CD14-positive monocyte (primary cell): ENCODE measurements at regions not wholly inside any gene's neighbourhood (a gene's known extent, or its start where the extent isn't known, plus 50 kb on each side); places are given as distances from the start of the nearest gene placed in this dataset.

Experiments used
- DNase-seq, 3 donors: peaks; one replicate each; pipeline ENCODE4 v3.0.0-alpha.2; 2011 to 2022
- H2AFZ ChIP-seq: 2 replicates; pipeline ENCODE4 v1.6.0; 2012; ENCODE audit warnings: mild to moderate bottlenecking, low read depth, low read length, inconsistent platforms; ENCODE audit not compliant: insufficient read depth, poor library complexity, severe bottlenecking
- H3K27ac ChIP-seq, 2 donors: 1 replicate in 1 of 2; 2 replicates in 1 of 2; pipeline ENCODE4 v1.5.1; 2012 to 2013; ENCODE audit warnings: low read length in 2 of 2, control low read depth in 1 of 2, inconsistent platforms in 1 of 2, low read depth in 1 of 2, mild to moderate bottlenecking in 1 of 2
- H3K27me3 ChIP-seq, 2 donors: one replicate each; pipeline versions ENCODE4 v1.6.0 to v1.6.1; 2011 to 2013; ENCODE audit warnings: low read length in 2 of 2; ENCODE audit not compliant: control insufficient read depth in 2 of 2, insufficient read depth in 2 of 2
- H3K36me3 ChIP-seq, 2 donors: replicated peaks in 1 of 2; 1 replicate in 1 of 2; 2 replicates in 1 of 2; pipeline versions ENCODE4 v1.5.1 to v1.6.1; 2012 to 2013; ENCODE audit warnings: low read length in 2 of 2, control low read depth in 1 of 2, inconsistent platforms in 1 of 2, mild to moderate bottlenecking in 1 of 2; ENCODE audit not compliant: insufficient read depth in 2 of 2, control insufficient read depth in 1 of 2
- H3K4me1 ChIP-seq, 2 donors: 1 replicate in 1 of 2; 2 replicates in 1 of 2; pipeline versions ENCODE4 v1.5.1 to v1.6.1; 2012 to 2013; ENCODE audit warnings: low read length in 2 of 2, control low read depth in 1 of 2, inconsistent platforms in 1 of 2, mild to moderate bottlenecking in 1 of 2, moderate library complexity in 1 of 2; ENCODE audit not compliant: insufficient read depth in 2 of 2, control insufficient read depth in 1 of 2
- H3K4me2 ChIP-seq: replicated peaks from 2 replicates; pipeline ENCODE3; 2012; ENCODE audit warnings: low read length, moderate library complexity, mild to moderate bottlenecking; ENCODE audit not compliant: poor library complexity, severe bottlenecking; ENCODE audit errors: extremely low read depth
- H3K4me3 ChIP-seq, 3 experiments: fragments of 200-600 bp in 1 of 3; sonication (generic) in 1 of 3; replicated peaks in 1 of 3; 1 replicate in 2 of 3; 2 replicates in 1 of 3; pipeline ENCODE4 v1.5.1; 2011 to 2013; ENCODE audit warnings: low read length in 3 of 3, mild to moderate bottlenecking in 3 of 3, control low read depth in 2 of 3, low read depth in 2 of 3, inconsistent platforms in 1 of 3, moderate library complexity in 1 of 3
- H3K79me2 ChIP-seq: 2 replicates; pipeline ENCODE4 v1.6.0; 2012; ENCODE audit warnings: mild to moderate bottlenecking, control low read depth, inconsistent platforms, low read length, moderate library complexity; ENCODE audit not compliant: insufficient read depth
- H3K9ac ChIP-seq: 2 replicates; pipeline ENCODE4 v1.6.0; 2017; ENCODE audit warnings: low read length, mild to moderate bottlenecking; ENCODE audit not compliant: insufficient read depth, poor library complexity, severe bottlenecking
- H3K9me3 ChIP-seq, 2 donors: replicated peaks in 1 of 2; 1 replicate in 1 of 2; 2 replicates in 1 of 2; pipeline versions ENCODE4 v1.5.1 to v1.6.1; 2012 to 2013; ENCODE audit warnings: low read length in 2 of 2, control low read depth in 1 of 2; ENCODE audit not compliant: control insufficient read depth in 1 of 2, insufficient read depth in 1 of 2
- H4K20me1 ChIP-seq: 2 replicates; pipeline ENCODE4 v1.6.0; 2012; ENCODE audit warnings: mild to moderate bottlenecking, low read length, control low read depth, moderate library complexity; ENCODE audit not compliant: insufficient read depth
- H3K27ac Mint-ChIP-seq, 7 donors: one replicate each; pipeline ENCODE4 v1.8.0; 2020; ENCODE audit warnings: mild to moderate bottlenecking in 7 of 7, mixed read lengths in 7 of 7, moderate library complexity in 6 of 7, inconsistent platforms in 2 of 7
- H3K27me3 Mint-ChIP-seq, 3 donors: one replicate each; pipeline ENCODE4 v1.8.0; 2021 to 2022; ENCODE audit warnings: low read depth in 3 of 3, mild to moderate bottlenecking in 3 of 3, mixed read lengths in 3 of 3, moderate library complexity in 3 of 3, inconsistent platforms in 1 of 3
- H3K36me3 Mint-ChIP-seq, 2 donors: one replicate each; pipeline ENCODE4 v1.8.0; 2020; ENCODE audit warnings: mixed read lengths in 2 of 2, inconsistent platforms in 1 of 2, mild to moderate bottlenecking in 1 of 2
- H3K4me1 Mint-ChIP-seq: one replicate; pipeline ENCODE4 v1.8.0; 2020; ENCODE audit warnings: mild to moderate bottlenecking, mixed read lengths
- H3K4me3 Mint-ChIP-seq, 2 donors: one replicate each; pipeline ENCODE4 v1.8.0; 2020; ENCODE audit warnings: mild to moderate bottlenecking in 2 of 2, mixed read lengths in 2 of 2, moderate library complexity in 1 of 2
- H3K9me3 Mint-ChIP-seq, 7 donors: one replicate each; pipeline ENCODE4 v1.8.0; 2020 to 2022; ENCODE audit warnings: mixed read lengths in 7 of 7, mild to moderate bottlenecking in 6 of 7, moderate library complexity in 6 of 7, inconsistent platforms in 2 of 7
- CTCF ChIP-seq: fragments of 200-600 bp; IDR thresholded peaks from one replicate; pipeline ENCODE4 v1.8.0; 2022; ENCODE audit warnings: antibody characterized with exemption, mild to moderate bottlenecking
- WGBS: methylation state at CpG from one replicate; pipeline ENCODE4 v1.1.5; 2013; ENCODE audit warnings: missing lambda C conversion rate; ENCODE audit not compliant: insufficient coverage; 5-methylcytosine and 5-hydroxymethylcytosine counted together
- intact Hi-C, 2 donors: fragments of 100-400 bp; cut with micrococcal nuclease; formaldehyde crosslinking; loops; one replicate each; pipeline versions ENCODE4 v1.15.0 to v1.15.1; 2023

- no peaks in the 10 kb centered on the region for H4K20me1 ChIP-seq
- 100% methylated on average over 1 of the region's 2 CpGs for WGBS
- peaks cover 4% of the 10 kb centered on the region for H3K4me1 Mint-ChIP-seq
- no peak for TF ChIP-seq CTCF
- no peak overlapping the region for H3K9ac ChIP-seq
- H3K27me3 Mint-ChIP-seq, result peaks cover 6 to 8% (median 8%) of the 10 kb centered on the region in 3 donors
- H3K36me3 ChIP-seq, result no peaks in the 10 kb centered on the region
- H3K9me3 Mint-ChIP-seq, result peaks cover 22 to 68% (median 50%) of the 10 kb centered on the region in 7 donors
- H2AFZ ChIP-seq, result no peak overlapping the region
- no peak overlapping the region for H3K4me3 Mint-ChIP-seq
- peaks cover 0 to 4% of the 10 kb centered on the region in 2 donors for H3K27me3 ChIP-seq
- H3K4me2 ChIP-seq, result no peak overlapping the region
- H3K4me3 ChIP-seq, result no peak overlapping the region
- H3K9me3 ChIP-seq, result peaks cover 64 to 70% of the 10 kb centered on the region in 2 donors
- H3K27ac ChIP-seq, result no peak overlapping the region
- H3K79me2 ChIP-seq, result no peaks in the 10 kb centered on the region
- H3K36me3 Mint-ChIP-seq, result no peaks in the 10 kb centered on the region
- no peak for DNase-seq
- intact Hi-C loops, result no loop called here
- no peak overlapping the region for H3K27ac Mint-ChIP-seq
- H3K4me1 ChIP-seq, result peaks cover 0 to under 1% of the 10 kb centered on the region in 2 donors
Observed at GRCh38 chr19:23065306-23065705, 51.5 kb upstream of the ZNF730 start.

GRCh38 chr19:23062921-23063320 is 53.9 kb upstream of the ZNF730 start:
- TF ChIP-seq CTCF, result no peak
- no peak overlapping the region for H3K27ac Mint-ChIP-seq
- H3K9me3 Mint-ChIP-seq, result peaks cover 19 to 65% (median 44%) of the 10 kb centered on the region in 7 donors
- Histone ChIP-seq H3K4me2 (no peak overlapping the region), H2AFZ (no peak overlapping the region), H3K36me3 (no peaks in the 10 kb centered on the region), H4K20me1 (no peaks in the 10 kb centered on the region), H3K27me3 (no peaks in the 10 kb centered on the region), H3K27ac (no peak overlapping the region), H3K79me2 (no peaks in the 10 kb centered on the region), H3K4me1 (no peaks in the 10 kb centered on the region), H3K4me3 (no peak overlapping the region), H3K9ac (no peak overlapping the region), H3K9me3 (peaks cover 61 to 77% of the 10 kb centered on the region in 2 donors)
- intact Hi-C loops, result no loop called here
- no peaks in the 10 kb centered on the region for H3K4me1 Mint-ChIP-seq
- no peaks in the 10 kb centered on the region for H3K36me3 Mint-ChIP-seq
- H3K4me3 Mint-ChIP-seq, result no peak overlapping the region
- no peak for DNase-seq
- WGBS, result 94% methylated on average over 2 of the region's 4 CpGs
- H3K27me3 Mint-ChIP-seq, result peaks cover 0 to 2% (median 0%) of the 10 kb centered on the region in 3 donors
